ENCODE measurements at regions not wholly inside any gene's neighbourhood (a gene's known extent, or its start where the extent isn't known, plus 50 kb on each side); places are given as distances from the start of the nearest gene placed in this dataset.

DNA sequence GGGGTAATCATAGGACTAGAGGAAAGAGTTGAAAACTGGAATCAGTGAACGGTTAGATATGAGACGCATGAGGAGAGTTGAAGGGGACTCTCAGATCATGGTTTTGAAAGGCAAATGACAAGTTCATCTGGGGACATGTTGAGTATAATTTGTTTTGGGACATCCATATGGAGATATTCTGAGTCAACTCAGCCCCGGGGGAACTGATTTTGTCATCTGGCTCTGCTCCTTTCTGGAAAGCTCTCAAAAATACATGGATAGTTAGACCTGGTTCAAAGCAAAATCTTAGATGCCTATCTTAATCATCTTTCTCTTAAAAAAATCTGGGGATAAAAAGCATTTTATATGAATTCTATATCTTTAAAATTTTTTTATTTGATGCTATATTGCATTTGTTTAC lies 161.2 kb downstream of the SNX18 start:
- no peak overlapping the region for H3K27ac ChIP-seq (ENCODE audit: low read depth, low read length)
- H3K9ac ChIP-seq (ENCODE audit: low read depth in 1 of 3, low read length in 3 of 3), result no peak overlapping the region
- no peaks in the 10 kb centered on the region for H3K36me3 ChIP-seq (ENCODE audit: control insufficient read depth in 3 of 3, insufficient read depth in 3 of 3, low read length in 3 of 3)
- H3K9me3 ChIP-seq (ENCODE audit: control insufficient read depth in 3 of 3, low read length in 3 of 3), result peaks cover 0 to 3% (median 0%) of the 10 kb centered on the region in 3 donors
- peaks cover 3 to 5% (median 4%) of the 10 kb centered on the region in 3 donors for H3K4me1 ChIP-seq (ENCODE audit: control insufficient read depth in 3 of 3, insufficient read depth in 3 of 3, low read length in 3 of 3)
- no peaks in the 10 kb centered on the region for H3K27me3 ChIP-seq (ENCODE audit: control insufficient read depth in 3 of 3, insufficient read depth in 3 of 3, low read length in 3 of 3)
- H3K4me3 ChIP-seq (ENCODE audit: low read length in 3 of 3), result no peak overlapping the region

- H3K36me3 ChIP-seq (ENCODE audit: control insufficient read depth in 3 of 3, insufficient read depth in 3 of 3, low read length in 3 of 3), result no peaks in the 10 kb centered on the region
- H3K9ac ChIP-seq (ENCODE audit: low read depth in 1 of 3, low read length in 3 of 3), result no peak overlapping the region
- H3K27ac ChIP-seq (ENCODE audit: low read depth, low read length), result no peak overlapping the region
- H3K4me1 ChIP-seq (ENCODE audit: control insufficient read depth in 3 of 3, insufficient read depth in 3 of 3, low read length in 3 of 3), result peaks cover 3 to 13% (median 7%) of the 10 kb centered on the region in 3 donors
- peaks cover 0 to 3% (median 2%) of the 10 kb centered on the region in 3 donors for H3K9me3 ChIP-seq (ENCODE audit: control insufficient read depth in 3 of 3, low read length in 3 of 3)
- H3K4me3 ChIP-seq (ENCODE audit: low read length in 3 of 3), result no peak overlapping the region
- no peaks in the 10 kb centered on the region for H3K27me3 ChIP-seq (ENCODE audit: control insufficient read depth in 3 of 3, insufficient read depth in 3 of 3, low read length in 3 of 3)
Measured at GRCh38 chr5:54676481-54677340, 159.2 kb downstream of the SNX18 start.

- Histone ChIP-seq H3K4me1 (ENCODE audit: control insufficient read depth in 3 of 3, insufficient read depth in 3 of 3, low read length in 3 of 3) (peaks cover 7 to 15% (median 9%) of the 10 kb centered on the region in 3 donors), H3K27me3 (ENCODE audit: control insufficient read depth in 3 of 3, insufficient read depth in 3 of 3, low read length in 3 of 3) (no peaks in the 10 kb centered on the region), H3K27ac (ENCODE audit: low read depth, low read length) (no peak overlapping the region), H3K9ac (ENCODE audit: low read depth in 1 of 3, low read length in 3 of 3) (no peak overlapping the region), H3K36me3 (ENCODE audit: control insufficient read depth in 3 of 3, insufficient read depth in 3 of 3, low read length in 3 of 3) (no peaks in the 10 kb centered on the region), H3K4me3 (ENCODE audit: low read length in 3 of 3) (no peak overlapping the region), H3K9me3 (ENCODE audit: control insufficient read depth in 3 of 3, low read length in 3 of 3) (peaks cover 0 to 3% (median 2%) of the 10 kb centered on the region in 3 donors)
Measured at GRCh38 chr5:54673523-54674225, 156.1 kb downstream of the SNX18 start.

DNA sequence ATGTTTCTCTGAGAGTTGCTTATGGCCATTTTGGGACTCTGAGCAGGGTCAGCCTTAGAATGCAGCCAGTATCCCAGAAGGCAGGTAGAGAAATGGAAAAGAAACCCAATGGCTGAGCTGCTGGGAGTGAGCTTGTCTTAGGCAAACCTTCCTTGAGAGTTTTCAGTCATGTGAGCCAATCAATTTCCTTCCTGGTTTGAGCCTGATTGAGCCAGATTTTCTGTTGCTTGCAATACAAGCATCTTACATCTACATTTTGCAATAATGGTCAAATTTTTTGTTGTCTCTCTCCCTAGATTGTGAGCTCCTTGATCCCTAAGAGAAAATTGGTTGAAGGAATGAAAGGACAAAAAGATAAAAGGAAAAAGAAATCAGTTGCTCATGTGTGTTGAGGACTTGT lies 155.3 kb downstream of the SNX18 start:
- no peak overlapping the region for H3K4me3 ChIP-seq (ENCODE audit: low read length in 3 of 3)
- H3K4me1 ChIP-seq (ENCODE audit: control insufficient read depth in 3 of 3, insufficient read depth in 3 of 3, low read length in 3 of 3), result peaks cover 5 to 12% (median 6%) of the 10 kb centered on the region in 3 donors
- H3K36me3 ChIP-seq (ENCODE audit: control insufficient read depth in 3 of 3, insufficient read depth in 3 of 3, low read length in 3 of 3), result no peaks in the 10 kb centered on the region
- peaks cover 0 to 3% (median 2%) of the 10 kb centered on the region in 3 donors for H3K9me3 ChIP-seq (ENCODE audit: control insufficient read depth in 3 of 3, low read length in 3 of 3)
- no peaks in the 10 kb centered on the region for H3K27me3 ChIP-seq (ENCODE audit: control insufficient read depth in 3 of 3, insufficient read depth in 3 of 3, low read length in 3 of 3)
- H3K9ac ChIP-seq (ENCODE audit: low read depth in 1 of 3, low read length in 3 of 3), result no peak overlapping the region
- no peak overlapping the region for H3K27ac ChIP-seq (ENCODE audit: low read depth, low read length)

DNA sequence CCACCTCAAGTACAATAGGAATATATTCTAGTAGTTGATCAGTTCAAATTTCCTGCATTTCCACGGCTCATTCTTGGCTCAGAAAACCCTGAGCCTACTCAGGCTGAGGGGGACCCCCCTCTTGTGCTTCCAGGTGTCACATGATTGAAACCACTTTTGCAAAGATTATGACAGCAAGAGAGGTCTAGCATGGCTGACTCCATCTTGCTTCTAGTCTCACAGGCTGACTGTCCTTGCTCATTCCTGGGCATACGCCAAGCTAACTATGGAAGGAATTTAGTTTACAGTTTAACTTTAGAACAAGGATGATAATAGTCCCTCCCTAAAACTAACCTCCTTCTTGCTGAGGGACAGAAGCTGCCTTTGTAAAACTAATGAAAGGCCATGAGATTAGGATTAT lies 154.1 kb downstream of the SNX18 start:
- Histone ChIP-seq H3K27me3 (ENCODE audit: control insufficient read depth in 3 of 3, insufficient read depth in 3 of 3, low read length in 3 of 3) (no peaks in the 10 kb centered on the region), H3K4me3 (ENCODE audit: low read length in 3 of 3) (no peak overlapping the region), H3K9ac (ENCODE audit: low read depth in 1 of 3, low read length in 3 of 3) (no peak overlapping the region), H3K4me1 (ENCODE audit: control insufficient read depth in 3 of 3, insufficient read depth in 3 of 3, low read length in 3 of 3) (peaks cover 5 to 12% (median 6%) of the 10 kb centered on the region in 3 donors), H3K36me3 (ENCODE audit: control insufficient read depth in 3 of 3, insufficient read depth in 3 of 3, low read length in 3 of 3) (no peaks in the 10 kb centered on the region), H3K9me3 (ENCODE audit: control insufficient read depth in 3 of 3, low read length in 3 of 3) (peaks cover 0 to 3% (median 2%) of the 10 kb centered on the region in 3 donors), H3K27ac (ENCODE audit: low read depth, low read length) (peak overlapping the region; percentile 11)

DNA sequence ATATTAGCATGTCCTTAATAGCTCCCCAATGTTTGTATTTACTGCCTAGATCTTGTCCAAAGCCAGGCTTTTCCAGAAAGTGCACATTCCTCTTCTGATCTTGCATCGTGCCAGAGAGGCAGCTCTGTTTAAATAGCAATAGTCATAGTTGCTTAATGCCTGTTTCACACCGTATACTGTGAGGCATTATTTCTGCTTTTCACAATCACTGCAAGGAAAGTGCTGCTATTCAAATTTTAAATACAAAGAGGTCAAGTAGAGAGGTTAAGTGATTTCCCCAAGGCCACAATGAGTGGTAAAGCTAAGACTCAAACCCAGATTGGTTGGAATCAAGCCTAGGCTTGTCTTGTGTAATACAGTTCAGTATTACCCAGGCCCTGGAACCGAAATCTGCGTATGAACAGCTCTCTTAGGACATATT lies 153.6 kb downstream of the SNX18 start:
- H3K4me1 ChIP-seq (ENCODE audit: control insufficient read depth in 3 of 3, insufficient read depth in 3 of 3, low read length in 3 of 3), result peaks cover 5 to 12% (median 6%) of the 10 kb centered on the region in 3 donors
- H3K27me3 ChIP-seq (ENCODE audit: control insufficient read depth in 3 of 3, insufficient read depth in 3 of 3, low read length in 3 of 3), result no peaks in the 10 kb centered on the region
- peak overlapping the region; percentile 11 for H3K27ac ChIP-seq (ENCODE audit: low read depth, low read length)

DNA sequence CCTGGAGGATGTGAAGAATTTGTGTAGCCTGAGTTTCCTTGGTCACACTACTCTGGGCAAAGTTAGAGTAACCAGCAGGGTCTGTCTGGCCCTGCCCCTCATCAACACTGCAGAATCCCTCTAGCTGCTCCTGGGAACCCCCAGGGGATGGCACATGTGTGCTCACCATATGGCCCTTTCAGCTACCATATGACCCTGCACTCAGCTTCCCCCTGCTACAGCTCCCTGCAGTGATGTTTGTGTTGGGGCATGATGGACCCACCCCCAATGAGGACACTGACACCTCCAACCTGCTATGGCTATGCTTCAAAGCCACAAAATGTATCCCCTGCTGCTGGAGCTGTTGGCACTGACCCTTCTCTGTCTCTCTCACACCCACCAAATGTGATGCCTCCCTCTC lies 152.7 kb downstream of the SNX18 start:
- peaks cover 5 to 12% (median 6%) of the 10 kb centered on the region in 3 donors for H3K4me1 ChIP-seq (ENCODE audit: control insufficient read depth in 3 of 3, insufficient read depth in 3 of 3, low read length in 3 of 3)
- H3K9me3 ChIP-seq (ENCODE audit: control insufficient read depth in 3 of 3, low read length in 3 of 3), result peaks cover 0 to 3% (median 2%) of the 10 kb centered on the region in 3 donors
- H3K9ac ChIP-seq (ENCODE audit: low read depth in 1 of 3, low read length in 3 of 3), result no peak overlapping the region
- no peaks in the 10 kb centered on the region for H3K27me3 ChIP-seq (ENCODE audit: control insufficient read depth in 3 of 3, insufficient read depth in 3 of 3, low read length in 3 of 3)
- no peak overlapping the region for H3K27ac ChIP-seq (ENCODE audit: low read depth, low read length)
- no peaks in the 10 kb centered on the region for H3K36me3 ChIP-seq (ENCODE audit: control insufficient read depth in 3 of 3, insufficient read depth in 3 of 3, low read length in 3 of 3)
- H3K4me3 ChIP-seq (ENCODE audit: low read length in 3 of 3), result no peak overlapping the region

More for the DNA sequence above, 153.6 kb downstream of the SNX18 start:
- Histone ChIP-seq H3K4me3 (ENCODE audit: low read length in 3 of 3) (no peak overlapping the region), H3K9me3 (ENCODE audit: control insufficient read depth in 3 of 3, low read length in 3 of 3) (peaks cover 0 to 3% (median 2%) of the 10 kb centered on the region in 3 donors), H3K36me3 (ENCODE audit: control insufficient read depth in 3 of 3, insufficient read depth in 3 of 3, low read length in 3 of 3) (no peaks in the 10 kb centered on the region), H3K9ac (ENCODE audit: low read depth in 1 of 3, low read length in 3 of 3) (no peak overlapping the region)

DNA sequence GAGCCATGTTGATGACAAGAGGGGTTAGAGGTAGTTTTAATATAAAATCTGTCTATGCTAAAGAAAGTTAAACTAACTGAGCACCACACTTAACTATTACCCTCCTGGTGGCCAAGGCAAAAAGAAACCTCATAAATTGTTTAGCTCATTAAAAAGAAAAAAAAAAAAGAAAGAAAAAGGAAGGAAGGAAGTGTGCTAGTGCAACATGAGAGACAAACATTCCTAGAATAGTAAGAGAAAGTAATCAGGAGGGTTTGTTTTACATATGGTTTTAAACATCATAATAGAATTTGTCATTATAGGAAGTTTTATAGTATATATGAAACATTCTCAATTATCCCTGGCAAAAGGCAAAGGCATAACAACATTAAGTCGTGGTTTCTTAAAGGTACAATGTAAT lies 152.3 kb downstream of the SNX18 start:
- H3K9me3 ChIP-seq (ENCODE audit: control insufficient read depth in 3 of 3, low read length in 3 of 3), result peaks cover 0 to 3% (median 2%) of the 10 kb centered on the region in 3 donors

GRCh38 chr5:54669285-54669684 lies 151.7 kb downstream of the SNX18 start:
- no peak overlapping the region for H3K9ac ChIP-seq (ENCODE audit: low read depth in 1 of 3, low read length in 3 of 3)
- H3K4me1 ChIP-seq (ENCODE audit: control insufficient read depth in 3 of 3, insufficient read depth in 3 of 3, low read length in 3 of 3), result peaks cover 5 to 13% (median 6%) of the 10 kb centered on the region in 3 donors
- no peak overlapping the region for H3K4me3 ChIP-seq (ENCODE audit: low read length in 3 of 3)
- H3K27me3 ChIP-seq (ENCODE audit: control insufficient read depth in 3 of 3, insufficient read depth in 3 of 3, low read length in 3 of 3), result no peaks in the 10 kb centered on the region
- no peak overlapping the region for H3K27ac ChIP-seq (ENCODE audit: low read depth, low read length)
- H3K9me3 ChIP-seq (ENCODE audit: control insufficient read depth in 3 of 3, low read length in 3 of 3), result peaks cover 0 to 3% (median 2%) of the 10 kb centered on the region in 3 donors
- no peaks in the 10 kb centered on the region for H3K36me3 ChIP-seq (ENCODE audit: control insufficient read depth in 3 of 3, insufficient read depth in 3 of 3, low read length in 3 of 3)

More for the DNA sequence above, 152.3 kb downstream of the SNX18 start:
- Histone ChIP-seq H3K4me1 (ENCODE audit: control insufficient read depth in 3 of 3, insufficient read depth in 3 of 3, low read length in 3 of 3) (peaks cover 5 to 12% (median 6%) of the 10 kb centered on the region in 3 donors), H3K27me3 (ENCODE audit: control insufficient read depth in 3 of 3, insufficient read depth in 3 of 3, low read length in 3 of 3) (no peaks in the 10 kb centered on the region), H3K4me3 (ENCODE audit: low read length in 3 of 3) (no peak overlapping the region), H3K36me3 (ENCODE audit: control insufficient read depth in 3 of 3, insufficient read depth in 3 of 3, low read length in 3 of 3) (no peaks in the 10 kb centered on the region), H3K27ac (ENCODE audit: low read depth, low read length) (no peak overlapping the region), H3K9ac (ENCODE audit: low read depth in 1 of 3, low read length in 3 of 3) (no peak overlapping the region)

- H3K4me1 ChIP-seq (ENCODE audit: control insufficient read depth in 3 of 3, insufficient read depth in 3 of 3, low read length in 3 of 3), result peaks cover 2 to 12% (median 6%) of the 10 kb centered on the region in 3 donors
- H3K36me3 ChIP-seq (ENCODE audit: control insufficient read depth in 3 of 3, insufficient read depth in 3 of 3, low read length in 3 of 3), result no peaks in the 10 kb centered on the region
Measured at GRCh38 chr5:54668096-54668495, 150.5 kb downstream of the SNX18 start.

More at GRCh38 chr5:54668096-54668495, 150.5 kb downstream of the SNX18 start:
- peaks cover 0 to 2% (median 0%) of the 10 kb centered on the region in 3 donors for H3K9me3 ChIP-seq (ENCODE audit: control insufficient read depth in 3 of 3, low read length in 3 of 3)
- no peaks in the 10 kb centered on the region for H3K27me3 ChIP-seq (ENCODE audit: control insufficient read depth in 3 of 3, insufficient read depth in 3 of 3, low read length in 3 of 3)
- H3K27ac ChIP-seq (ENCODE audit: low read depth, low read length), result no peak overlapping the region
- no peak overlapping the region for H3K9ac ChIP-seq (ENCODE audit: low read depth in 1 of 3, low read length in 3 of 3)
- H3K4me3 ChIP-seq (ENCODE audit: low read length in 3 of 3), result no peak overlapping the region

Measured in skeletal muscle tissue (tissue), 3 donors.